DOHH2 (cell line): ENCODE measurements at regions not wholly inside any gene's neighbourhood (a gene's known extent, or its start where the extent isn't known, plus 50 kb on each side); places are given as distances from the start of the nearest gene placed in this dataset.

Experiments used
- CTCF ChIP-seq: fragments of 200-600 bp; sonication (generic); IDR thresholded peaks from one replicate; pipeline ENCODE4 v1.5.1; 2014; ENCODE audit warnings: antibody characterized with exemption, mild to moderate bottlenecking, low read depth, low read length; ENCODE audit not compliant: poor library complexity, severe bottlenecking
- EZH2phosphoT487 ChIP-seq: fragments of 200-600 bp; sonication (generic); IDR thresholded peaks from 2 replicates; pipeline ENCODE4 v1.6.1; 2017; ENCODE audit warnings: borderline replicate concordance, mild to moderate bottlenecking, antibody characterized with exemption, low read length, moderate library complexity, mixed read lengths

GRCh38 chr1:99561952-99562351 is 84.0 kb upstream of the PALMD start:
- no peak for TF ChIP-seq EZH2phosphoT487
- no peak for TF ChIP-seq CTCF
